OCI-LY7 (cell line): ENCODE measurements at regions not wholly inside any gene's neighbourhood (a gene's known extent, or its start where the extent isn't known, plus 50 kb on each side); places are given as distances from the start of the nearest gene placed in this dataset.

Source experiments
- CTCF ChIP-seq: fragments of 200-600 bp; sonication (generic); conservative IDR thresholded peaks from 2 replicates; pipeline ENCODE4 v1.5.1; 2014; ENCODE audit warnings: mild to moderate bottlenecking, antibody characterized with exemption, low read length, moderate library complexity, mixed read lengths
- EZH2phosphoT487 ChIP-seq: fragments of 200-600 bp; sonication (generic); IDR thresholded peaks from 2 replicates; pipeline ENCODE4 v1.6.1; 2018; ENCODE audit warnings: low read depth, borderline replicate concordance, mild to moderate bottlenecking, mixed run types, antibody characterized with exemption, low read length, moderate library complexity, mixed read lengths

GRCh38 chr13:89486709-89487108 is 1815.5 kb downstream of the SLITRK5 start:
- TF ChIP-seq EZH2phosphoT487 (no peak), CTCF (no peak)
